SKM-1 (cell line): ENCODE measurements at regions not wholly inside any gene's neighbourhood (a gene's known extent, or its start where the extent isn't known, plus 50 kb on each side); places are given as distances from the start of the nearest gene placed in this dataset.

ENCODE experiments used
- DNase-seq: peaks from one replicate; lab custom pipeline; 2025; ENCODE audit not compliant: unreplicated experiment; lab: John Stamatoyannopoulos, UW

DNA sequence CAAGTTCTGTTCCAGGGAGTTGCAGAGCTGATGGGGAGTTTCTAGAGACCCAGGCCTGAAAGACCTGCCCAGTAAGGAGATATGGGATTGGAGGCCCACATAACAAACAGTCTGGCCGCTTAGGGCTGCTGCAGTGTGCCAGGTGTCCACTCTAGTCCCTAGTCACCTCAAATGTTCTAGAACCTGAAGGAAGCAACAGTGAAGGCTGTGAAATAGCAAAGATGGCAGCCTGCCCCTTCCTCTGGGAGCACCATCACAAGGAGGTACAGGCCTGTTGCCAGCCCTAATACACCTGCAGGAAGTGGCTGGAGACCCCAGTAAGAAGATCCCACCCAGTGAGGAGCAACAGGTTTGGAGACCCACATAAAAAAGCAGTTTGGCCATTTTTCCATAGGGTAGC is 783.8 kb upstream of the EDIL3 start:
- DNase-seq: no peak

DNA sequence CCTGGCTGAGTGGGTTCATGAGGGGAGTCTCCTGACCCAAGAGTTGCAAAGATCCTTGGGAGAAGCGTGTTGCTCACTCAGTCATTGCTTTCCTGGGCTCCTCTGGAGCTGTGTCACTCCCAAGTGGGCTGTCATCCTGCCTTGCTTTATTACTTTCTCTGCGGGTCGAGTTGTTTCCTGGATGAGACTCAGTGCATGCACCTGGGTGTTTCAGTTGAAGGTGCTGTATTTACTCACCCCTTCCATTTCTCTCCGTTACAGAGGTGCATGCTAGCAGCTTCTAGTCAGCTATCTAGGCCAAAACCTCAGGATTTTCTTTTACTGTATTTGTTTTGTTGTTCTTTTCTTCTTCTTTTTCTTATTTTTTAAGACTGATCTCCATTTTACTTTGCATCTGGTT is 785.5 kb upstream of the EDIL3 start:
- no peak for DNase-seq

DNA sequence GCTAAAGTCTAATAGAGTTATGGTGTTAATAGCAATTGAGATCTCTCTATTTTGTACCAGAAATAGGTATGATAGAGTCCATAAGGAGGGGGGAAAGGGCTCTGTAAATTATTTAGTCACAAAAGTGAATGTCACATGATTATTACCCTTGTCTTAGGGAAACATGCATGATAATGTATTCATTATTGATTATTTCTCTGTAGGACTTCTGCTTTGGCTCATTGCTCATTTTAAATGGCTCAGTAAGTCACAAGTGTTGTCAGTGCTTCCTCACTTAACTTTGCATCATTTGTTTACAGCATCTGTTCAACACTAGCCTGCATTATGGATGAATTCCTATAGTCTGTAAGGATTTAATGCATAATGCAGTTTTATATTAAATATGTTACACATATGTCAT is 788.8 kb upstream of the EDIL3 start:
- no peak for DNase-seq

DNA sequence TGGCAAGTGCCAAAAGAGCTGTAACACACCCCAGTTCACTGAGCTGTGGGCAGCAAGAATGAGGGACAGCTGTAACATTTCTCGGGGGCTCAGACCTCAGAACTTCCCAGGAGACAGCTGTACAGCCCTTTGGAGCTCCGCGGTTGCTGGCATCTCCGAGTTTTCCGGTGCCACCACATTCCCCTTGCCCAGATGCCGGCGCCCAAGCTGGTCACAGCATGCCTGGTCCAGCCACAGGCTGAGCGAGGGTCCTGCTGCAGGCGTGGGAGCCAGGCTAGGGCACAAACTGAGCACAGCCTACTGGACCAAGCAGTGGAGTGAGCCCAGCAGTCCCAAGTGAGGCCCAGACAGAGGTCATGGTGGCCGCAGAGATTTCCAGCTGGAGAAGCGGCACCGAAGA is 797.7 kb upstream of the EDIL3 start:
- DNase-seq: no peak

DNA sequence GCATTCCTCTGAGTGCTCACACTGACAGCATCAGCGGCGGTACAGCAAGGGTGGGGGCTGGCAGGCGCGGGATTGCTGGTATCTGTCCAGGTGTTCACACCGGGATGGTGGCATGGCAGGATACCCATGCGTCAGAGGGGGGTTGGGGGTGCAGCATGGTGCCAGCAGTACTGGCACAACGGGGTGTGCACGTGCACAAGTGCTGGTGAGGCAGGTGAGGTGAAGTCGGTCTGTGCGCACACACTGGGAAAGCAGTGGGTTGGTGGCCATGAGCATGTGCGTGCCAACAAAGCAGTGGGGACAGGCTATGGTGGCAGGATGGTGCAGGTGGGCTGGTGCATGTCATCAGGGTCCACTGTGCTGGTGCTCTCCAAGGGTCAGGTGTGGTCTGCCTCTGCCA is 819.6 kb upstream of the EDIL3 start:
- no peak for DNase-seq

DNA sequence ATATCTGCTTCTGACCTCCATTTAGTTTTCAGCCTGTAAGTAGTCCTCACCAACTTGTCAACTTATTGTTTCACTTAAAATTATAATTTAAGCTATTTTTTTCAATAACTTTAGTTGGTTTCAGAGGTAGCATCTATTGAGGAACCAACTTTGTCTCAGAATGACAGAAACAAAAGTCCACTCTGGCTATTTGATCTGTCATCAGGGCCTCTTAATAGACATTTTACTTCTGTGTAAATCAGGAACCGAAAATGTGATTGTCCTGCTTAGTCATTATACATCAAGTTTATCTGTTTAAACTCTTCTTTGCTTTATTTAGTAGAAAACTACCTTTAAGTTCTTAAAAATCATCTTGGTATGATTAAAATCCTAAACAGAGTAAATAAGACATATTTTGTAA is 820.8 kb upstream of the EDIL3 start:
- no peak for DNase-seq

DNA sequence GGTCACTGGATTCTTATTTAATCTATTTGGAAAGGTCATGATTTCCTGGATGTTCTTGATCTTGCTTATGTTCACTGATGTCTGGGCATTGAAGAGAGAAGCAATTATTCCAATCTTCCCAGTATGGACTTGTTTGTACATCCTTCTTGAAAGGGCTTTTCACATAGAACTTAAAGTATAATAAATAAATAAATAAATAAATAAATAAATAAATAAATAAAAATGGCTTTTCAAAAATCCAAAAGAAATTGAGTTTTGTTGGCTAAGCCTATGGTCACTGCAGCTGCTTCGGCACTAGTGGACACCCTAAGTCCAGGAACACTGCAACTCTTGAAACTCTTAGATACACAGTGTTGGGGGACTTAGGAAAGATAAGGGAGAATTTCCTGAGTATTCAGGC is 840.7 kb upstream of the EDIL3 start:
- DNase-seq: no peak

DNA sequence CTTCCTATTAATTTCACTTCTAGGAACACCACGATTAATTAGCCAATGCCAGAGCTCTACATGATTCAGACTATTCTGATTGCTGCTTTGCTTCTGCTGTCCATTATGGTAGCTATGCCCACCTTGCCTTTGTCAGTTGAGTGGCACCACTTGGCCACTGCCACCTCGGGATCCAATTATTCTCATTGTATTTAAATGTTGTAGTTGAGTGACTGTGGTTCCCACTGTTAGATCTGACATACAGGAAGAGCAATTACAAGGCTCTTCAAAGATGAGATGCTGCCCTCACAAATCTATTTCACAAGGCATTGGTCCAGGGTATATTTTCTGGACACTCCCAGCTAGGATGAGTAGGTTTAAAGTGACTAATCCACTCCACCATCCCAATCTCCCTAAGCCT is 864.5 kb upstream of the EDIL3 start:
- no peak for DNase-seq

DNA sequence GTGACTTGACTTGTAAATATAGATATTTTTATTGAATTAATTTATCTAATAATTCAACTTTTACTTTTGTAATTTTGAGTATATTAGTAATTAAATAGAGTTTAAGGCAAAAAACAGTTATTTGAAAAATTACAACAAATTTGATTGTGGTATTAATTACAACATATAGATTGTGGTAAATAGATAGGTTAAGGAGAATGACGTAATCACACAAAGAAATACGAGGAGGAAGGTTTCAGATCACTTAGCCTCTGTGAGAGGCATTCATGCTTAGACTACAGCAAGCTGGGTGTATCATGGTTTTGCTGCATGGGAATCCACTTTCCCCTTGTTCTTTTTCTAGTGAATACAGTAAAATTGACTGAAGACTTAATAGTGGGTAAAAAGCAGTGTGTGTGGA is 878.4 kb upstream of the EDIL3 start:
- no peak for DNase-seq

DNA sequence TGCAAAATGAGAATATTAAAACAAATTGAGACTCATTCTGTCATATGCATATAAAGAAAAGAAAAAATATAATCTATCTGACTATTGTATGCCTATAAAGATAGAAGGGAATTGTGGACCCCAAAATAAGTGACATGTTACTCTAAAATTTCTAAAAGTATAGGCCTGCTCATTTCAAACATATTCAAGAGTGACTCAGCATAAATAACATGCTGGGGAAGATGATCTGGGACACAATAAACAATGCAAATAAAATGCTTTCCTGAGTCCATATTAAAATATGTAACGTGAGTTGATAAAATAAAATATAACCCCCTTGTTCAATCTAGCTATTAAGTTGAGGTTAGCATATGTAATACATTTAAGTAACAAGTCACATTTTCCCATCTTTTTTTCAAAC is 882.0 kb upstream of the EDIL3 start:
- DNase-seq: no peak

DNA sequence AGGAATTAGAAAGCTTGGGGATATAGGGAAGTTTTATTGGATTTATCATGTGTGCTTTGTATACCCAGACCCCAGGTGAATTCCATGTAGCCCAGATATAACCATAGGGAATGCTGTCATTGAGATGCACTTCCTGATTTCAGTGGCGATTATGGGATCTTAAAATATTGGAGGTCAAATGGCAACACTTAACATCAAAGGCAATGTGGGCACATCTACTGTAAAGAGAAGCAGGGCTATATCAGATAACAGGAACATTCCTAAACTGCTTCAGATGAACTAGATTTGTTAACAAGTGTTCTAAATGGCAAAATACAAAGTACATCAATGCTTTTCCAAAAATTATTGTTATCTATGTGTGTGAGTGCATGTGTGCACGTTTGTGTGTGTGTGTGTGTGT is 883.5 kb upstream of the EDIL3 start:
- no peak for DNase-seq

DNA sequence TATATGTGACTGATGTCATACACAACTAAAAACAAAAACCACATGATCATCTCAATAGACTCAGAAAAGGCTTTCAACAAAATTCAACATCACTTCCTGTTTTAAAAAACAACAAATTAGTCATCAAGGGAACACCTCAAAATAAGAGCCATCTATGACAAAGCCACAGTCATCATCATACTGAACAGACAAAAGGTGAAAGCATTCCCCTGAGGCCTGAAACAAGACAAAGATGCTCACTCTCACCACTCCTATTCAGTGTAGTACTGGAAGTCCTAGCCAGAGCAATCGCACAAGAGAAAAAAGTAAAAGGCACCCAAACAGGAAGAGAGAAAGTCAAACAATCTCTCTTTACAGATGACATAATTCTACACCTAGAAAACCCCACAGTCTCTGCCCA is 893.5 kb upstream of the EDIL3 start:
- no peak for DNase-seq

DNA sequence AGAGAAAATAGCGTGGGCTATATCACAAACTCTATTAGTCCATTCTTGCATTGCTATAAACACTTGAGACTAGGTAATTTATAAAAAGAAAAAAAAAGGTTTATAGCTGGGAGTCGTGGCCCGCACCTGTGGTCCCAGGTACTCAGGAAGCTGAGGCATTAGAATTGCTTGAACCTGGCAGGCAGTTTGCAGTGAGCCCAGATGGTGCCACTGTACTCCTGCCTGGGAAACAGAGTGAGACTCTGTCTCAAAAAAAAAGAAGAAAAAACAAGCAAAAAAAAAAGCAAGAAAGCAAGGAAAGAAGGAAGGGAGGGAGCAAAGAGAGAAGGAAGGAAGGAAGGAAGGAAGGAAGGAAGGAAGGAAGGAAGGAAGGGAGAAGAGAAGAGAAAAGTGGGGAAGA is 904.2 kb upstream of the EDIL3 start:
- DNase-seq: no peak

DNA sequence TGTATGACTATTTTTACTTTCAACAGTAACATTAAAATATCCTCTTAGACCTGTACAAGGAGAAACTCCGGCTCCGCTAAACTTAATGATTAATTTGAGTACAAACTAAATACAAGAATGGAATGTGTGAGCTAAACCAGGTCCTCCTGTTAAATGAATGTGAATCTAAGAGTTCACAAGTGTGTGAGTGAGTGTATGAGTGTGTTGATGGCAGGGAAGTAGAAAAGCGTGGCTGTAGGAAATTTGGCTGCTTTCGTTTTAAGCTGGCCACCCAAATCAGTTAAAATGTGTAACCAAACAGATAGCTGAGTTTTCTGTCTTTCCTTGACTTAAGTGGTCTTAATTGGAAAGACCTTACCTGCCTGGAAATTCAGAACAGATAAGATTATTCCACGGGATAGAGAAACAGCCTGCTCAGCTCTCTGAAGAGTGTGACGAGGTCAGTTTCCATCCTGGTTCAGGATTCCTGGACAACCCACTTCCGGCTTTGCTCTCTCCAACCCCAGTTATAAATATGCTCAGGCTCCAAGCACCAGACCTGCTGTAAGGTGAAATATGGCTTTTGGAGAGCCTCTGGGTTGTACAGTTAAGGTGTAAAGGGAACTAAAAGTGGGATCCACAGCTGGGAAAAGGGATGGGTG is 908.6 kb upstream of the EDIL3 start:
- no peak for DNase-seq

DNA sequence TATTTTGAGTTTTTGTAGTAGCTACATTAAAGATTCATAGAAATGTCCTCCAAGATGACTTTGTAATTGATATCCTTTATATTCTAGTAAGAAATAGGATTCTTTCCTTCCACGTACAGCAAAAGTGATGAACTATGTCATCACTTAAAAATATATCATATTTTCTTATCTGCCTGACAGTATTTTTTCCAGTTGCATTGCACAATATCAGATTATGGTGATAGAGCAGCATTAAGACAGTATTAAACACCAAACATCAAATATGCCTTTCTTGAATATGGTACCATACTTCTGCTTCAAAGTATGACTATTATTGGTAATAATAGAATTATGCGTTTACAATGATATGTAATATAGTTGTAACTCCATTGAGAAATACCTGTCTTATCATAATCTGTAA is 919.8 kb upstream of the EDIL3 start:
- no peak for DNase-seq

DNA sequence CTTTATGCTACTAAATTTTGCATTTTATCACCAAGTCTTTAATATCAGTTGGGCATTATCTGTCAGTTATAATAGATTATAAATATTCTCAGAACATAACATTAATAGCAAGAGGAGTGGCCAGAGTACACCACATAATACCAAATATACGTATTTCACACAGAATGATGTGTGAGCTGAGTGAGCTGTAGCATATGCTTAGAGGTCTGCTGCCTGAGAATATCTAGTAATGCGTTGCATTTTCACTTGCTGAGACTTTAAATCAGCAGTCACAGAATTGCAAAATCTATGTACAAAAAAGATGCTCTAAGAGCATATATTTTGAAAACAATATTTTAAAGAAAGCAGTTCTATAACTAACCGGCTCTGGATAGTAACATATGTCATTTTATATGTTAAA is 921.1 kb upstream of the EDIL3 start:
- no peak for DNase-seq

DNA sequence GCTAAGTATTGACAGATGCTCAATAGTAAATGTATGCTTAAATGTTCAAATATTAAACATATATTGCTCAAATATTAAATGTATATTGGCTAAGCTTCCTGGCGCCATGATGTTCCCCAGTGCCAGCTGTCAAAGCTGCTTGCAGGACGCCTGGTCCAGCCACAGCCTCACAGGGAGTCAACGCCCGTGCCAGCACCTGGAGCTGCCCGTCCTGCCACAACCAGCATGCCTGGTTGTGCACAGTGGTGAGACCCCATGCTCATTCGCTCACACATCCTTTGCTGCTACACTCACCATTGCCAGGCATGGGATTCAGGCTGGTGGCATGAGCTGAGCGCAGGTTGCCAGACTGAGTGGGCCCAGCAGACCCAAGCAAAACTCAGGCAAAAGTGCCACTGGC is 926.9 kb upstream of the EDIL3 start:
- DNase-seq: no peak

DNA sequence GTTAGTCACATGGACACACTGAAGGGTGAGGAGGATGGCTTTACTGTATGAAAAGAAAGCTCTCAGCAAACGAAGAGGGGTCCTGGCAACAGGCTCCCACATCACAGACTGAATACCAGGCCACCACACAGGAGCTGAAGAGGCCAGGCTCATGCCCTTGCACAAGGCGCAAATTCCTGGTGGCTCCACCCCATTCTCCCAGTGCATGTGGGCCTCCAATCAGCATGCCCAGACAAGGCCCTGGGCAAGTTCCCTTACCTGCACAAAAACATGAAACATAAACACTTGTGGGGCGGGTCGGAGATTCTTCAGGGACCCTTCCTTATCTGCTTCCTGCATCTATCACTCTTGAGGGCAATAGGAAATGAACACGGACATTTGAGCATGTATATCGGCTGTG is 935.8 kb upstream of the EDIL3 start:
- DNase-seq: no peak

DNA sequence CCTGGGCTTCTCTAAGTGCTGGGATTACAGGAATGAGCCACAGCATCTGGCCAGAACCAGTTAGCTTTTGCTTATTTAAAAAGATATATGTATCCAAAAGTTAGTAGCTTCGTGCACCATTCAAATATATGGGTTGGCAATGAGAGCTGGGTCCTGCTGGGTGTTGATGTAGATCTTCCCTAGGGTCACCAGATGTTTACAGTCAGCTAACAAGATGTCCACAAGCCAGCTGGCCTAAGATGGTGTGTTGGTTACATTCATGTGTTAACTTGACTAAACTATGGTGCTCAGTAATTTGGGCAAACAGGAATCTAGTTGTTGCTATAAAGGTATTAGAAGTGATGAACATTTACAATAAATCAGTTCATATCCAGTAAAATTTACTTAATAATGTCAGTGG is 948.6 kb upstream of the EDIL3 start:
- no peak for DNase-seq

DNA sequence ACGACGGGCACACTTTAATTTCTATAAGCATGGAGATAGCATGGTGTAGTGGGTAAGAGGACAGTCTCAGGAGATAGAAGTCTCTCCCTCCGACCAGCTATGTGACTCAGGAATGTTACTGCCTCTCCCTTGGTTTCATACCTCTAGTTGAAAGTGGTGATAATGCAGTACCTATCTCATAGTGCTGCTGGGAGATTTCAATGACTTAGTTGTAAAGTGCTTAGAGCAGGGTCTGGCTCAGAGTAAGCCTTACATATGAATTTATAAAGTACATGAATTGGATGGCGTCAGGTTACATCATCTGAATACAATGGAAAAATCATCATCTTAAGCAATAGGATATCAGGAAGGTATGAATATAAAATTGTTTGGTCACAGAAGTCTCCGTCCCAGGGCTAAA is 952.8 kb upstream of the EDIL3 start:
- DNase-seq: no peak

DNA sequence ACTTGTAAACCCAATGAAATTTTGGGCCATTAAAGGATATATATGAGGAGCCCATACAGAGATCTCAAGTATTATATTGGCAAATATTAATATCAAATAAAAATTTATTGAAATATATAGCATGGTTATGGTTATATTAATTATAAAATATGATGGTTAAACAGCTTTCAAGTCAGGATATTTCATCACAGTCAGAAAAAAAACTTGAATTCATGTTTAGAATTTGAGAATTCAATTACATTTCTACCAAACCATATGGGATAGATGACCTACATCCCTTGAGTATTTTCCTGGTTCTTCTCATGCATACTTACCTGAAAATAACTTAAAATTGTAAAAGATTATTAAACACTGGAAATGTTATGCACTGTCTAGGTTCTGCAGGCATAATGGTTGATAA is 956.1 kb upstream of the EDIL3 start:
- no peak for DNase-seq

DNA sequence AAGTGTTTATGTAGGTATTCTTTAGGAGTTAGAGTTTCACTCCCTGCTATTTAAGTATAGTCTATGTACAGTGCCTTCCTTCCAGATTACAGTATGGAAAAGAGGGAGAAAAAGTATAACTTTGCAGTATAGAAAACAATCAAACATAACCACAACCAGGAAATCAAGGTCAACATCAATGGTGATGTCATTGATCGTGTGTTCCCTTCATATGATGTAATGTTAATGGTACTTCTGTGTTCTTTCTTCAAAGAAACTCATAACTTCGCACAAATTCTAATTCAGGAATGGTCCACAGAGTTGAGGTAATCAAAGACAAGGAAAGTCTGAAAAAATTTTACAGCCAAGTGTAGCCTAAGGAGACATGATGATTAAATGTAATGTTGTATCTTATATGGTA is 961.1 kb upstream of the EDIL3 start:
- DNase-seq: no peak

DNA sequence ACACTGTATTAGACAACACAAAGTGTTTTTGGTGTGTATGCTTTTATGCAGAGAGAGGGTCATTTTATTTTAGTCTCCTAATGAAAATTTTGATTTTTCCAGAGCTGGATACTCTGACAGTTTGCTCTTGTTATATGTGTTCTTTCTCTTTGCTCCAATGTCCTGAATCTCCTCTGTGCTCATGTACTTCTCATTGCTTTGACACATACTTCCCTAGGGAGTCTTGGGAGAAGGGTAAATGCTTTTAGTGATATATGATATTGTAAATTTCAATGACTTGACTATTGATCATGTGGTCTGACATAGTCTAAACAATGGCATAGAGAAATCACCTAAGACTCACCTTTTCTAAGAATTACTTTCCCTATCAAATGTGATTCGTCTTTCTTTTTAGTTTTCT is 972.6 kb upstream of the EDIL3 start:
- no peak for DNase-seq

DNA sequence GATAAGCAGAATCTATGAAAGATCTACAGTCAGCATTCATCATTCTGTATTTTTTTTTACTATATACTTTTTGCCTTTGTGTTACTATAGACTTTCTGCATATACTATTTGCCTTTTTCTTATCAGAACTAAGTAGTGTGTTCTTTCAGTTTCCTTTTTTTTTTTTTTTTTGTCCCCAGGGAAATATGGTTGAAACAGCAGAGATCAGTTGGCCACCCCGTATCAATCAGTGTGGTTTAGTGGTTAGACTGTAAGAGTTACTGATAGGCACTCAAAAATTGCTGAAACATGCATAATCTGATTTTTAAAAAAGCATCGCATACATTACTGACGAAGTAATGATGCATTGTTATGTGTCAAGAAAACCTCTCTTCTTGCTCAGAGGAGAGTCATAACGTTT is 990.8 kb upstream of the EDIL3 start:
- DNase-seq: no peak
